T-helper 1 cell treated with Interleukin-12 subunit alpha and Interleukin-12 subunit beta and Interleukin-4 antibody, amounts not matched to agents 30 μg/mL and 1 μg/mL, for 36 hours (primary cell): ENCODE measurements at regions not wholly inside any gene's neighbourhood (a gene's known extent, or its start where the extent isn't known, plus 50 kb on each side); places are given as distances from the start of the nearest gene placed in this dataset.
"Not testable (repeated sequence)": the region's sequence is repeated elsewhere in the genome, so short reads cannot be mapped to it uniquely, and the experiment has no call there.

Experiments used
- H3K27ac Mint-ChIP-seq: one replicate; pipeline ENCODE4 v1.8.0; 2021; ENCODE audit warnings: mild to moderate bottlenecking, mixed read lengths
- H3K27me3 Mint-ChIP-seq: one replicate; pipeline ENCODE4 v1.8.0; 2021; ENCODE audit warnings: low read depth, mixed read lengths
- H3K36me3 Mint-ChIP-seq: one replicate; pipeline ENCODE4 v1.8.0; 2021; ENCODE audit warnings: low read depth, mixed read lengths
- H3K4me1 Mint-ChIP-seq: one replicate; pipeline ENCODE4 v1.8.0; 2021; ENCODE audit warnings: low read depth, mixed read lengths
- H3K4me3 Mint-ChIP-seq: one replicate; pipeline ENCODE4 v1.8.0; 2021; ENCODE audit warnings: mild to moderate bottlenecking, moderate library complexity, mixed read lengths
- H3K9me3 Mint-ChIP-seq: one replicate; pipeline ENCODE4 v1.8.0; 2021; ENCODE audit warnings: mixed read lengths

DNA sequence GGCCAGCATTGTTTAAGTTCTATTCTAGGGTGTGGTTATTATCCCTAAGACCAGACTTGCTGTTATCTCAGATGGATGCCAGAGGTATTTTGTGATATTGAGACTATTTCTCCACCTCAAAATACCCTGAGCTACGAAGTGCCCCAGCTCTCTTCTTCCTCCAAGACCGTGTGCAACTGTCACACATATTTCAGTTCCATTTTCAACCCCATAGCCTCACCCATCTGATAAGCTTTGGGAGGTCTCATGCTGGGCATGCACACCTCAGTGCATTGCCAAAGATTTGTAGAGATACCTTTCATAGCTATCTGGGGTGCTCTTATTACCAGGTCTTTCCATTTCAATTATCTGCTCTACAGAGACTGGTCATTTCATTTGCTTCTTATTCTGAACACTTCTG lies 815.8 kb upstream of the EYS start:
- Mint-ChIP-seq H3K4me1 (no peaks in the 10 kb centered on the region), H3K9me3 (peaks cover 12% of the 10 kb centered on the region), H3K36me3 (no peaks in the 10 kb centered on the region), H3K4me3 (no peak overlapping the region), H3K27me3 (no peaks in the 10 kb centered on the region), H3K27ac (no peak overlapping the region)

DNA sequence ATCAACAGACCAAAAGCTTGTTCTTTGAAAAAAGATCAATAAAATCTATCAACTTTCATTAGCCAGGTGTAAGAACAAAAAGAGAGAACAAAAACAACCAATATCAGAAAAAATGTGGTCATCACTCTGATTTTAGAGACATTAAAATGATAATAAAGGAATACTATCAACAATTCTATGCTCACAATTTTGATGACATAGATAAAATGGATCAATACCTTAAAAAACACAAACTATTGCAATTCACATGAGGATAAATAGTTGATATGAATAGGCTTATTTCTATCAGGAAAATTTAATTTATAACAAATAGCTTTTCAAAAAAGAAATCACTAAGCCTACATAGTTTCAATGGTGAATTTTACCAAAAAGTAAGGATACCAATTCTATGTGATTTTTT lies 809.4 kb upstream of the EYS start:
- no peaks in the 10 kb centered on the region for H3K27me3 Mint-ChIP-seq
- no peak overlapping the region for H3K4me3 Mint-ChIP-seq
- H3K9me3 Mint-ChIP-seq = peaks cover 4% of the 10 kb centered on the region
- H3K4me1 Mint-ChIP-seq = no peaks in the 10 kb centered on the region
- H3K27ac Mint-ChIP-seq = no peak overlapping the region
- no peaks in the 10 kb centered on the region for H3K36me3 Mint-ChIP-seq

DNA sequence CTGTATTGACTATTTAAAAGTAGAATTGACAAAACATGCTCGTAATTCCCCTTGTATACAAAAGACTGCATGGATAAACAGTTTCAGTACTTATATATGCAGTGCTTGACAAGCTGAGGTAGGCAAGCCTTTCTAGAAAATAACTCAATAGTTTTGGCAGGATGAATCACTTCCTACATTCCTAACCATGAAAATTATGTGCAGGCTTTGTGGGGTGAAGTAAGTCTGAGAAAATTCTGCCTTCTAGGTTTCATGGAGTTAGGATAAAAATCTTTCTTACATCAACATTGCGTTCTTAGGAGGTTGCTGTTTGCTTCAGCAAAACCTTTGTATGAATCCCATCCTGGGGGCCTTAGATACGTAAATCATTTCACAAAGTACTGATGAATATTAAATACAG lies 801.4 kb upstream of the EYS start:
- no peak overlapping the region for H3K4me3 Mint-ChIP-seq
- H3K9me3 Mint-ChIP-seq = peaks cover 19% of the 10 kb centered on the region
- no peaks in the 10 kb centered on the region for H3K27me3 Mint-ChIP-seq
- H3K4me1 Mint-ChIP-seq = no peaks in the 10 kb centered on the region
- H3K36me3 Mint-ChIP-seq = no peaks in the 10 kb centered on the region
- H3K27ac Mint-ChIP-seq = no peak overlapping the region

DNA sequence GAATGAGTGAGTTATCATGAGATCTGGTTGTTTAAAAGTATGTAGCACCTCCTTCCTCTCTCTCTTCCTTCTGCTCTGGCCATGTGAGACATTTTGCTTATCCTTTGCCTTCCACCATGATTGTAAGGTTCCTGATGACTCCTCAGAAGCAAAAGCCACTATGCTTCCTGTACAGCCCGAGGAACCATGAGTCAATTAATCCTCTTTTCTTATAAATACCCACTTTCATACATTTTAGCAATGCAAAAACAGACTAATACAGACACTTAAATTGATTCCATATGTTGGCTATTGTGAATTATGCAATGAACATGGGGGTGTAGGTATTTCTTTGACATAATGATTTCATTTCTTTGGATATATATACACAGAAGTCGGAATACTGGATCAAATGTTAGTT lies 792.8 kb upstream of the EYS start:
- no peak overlapping the region for H3K27ac Mint-ChIP-seq
- no peak overlapping the region for H3K4me3 Mint-ChIP-seq
- H3K27me3 Mint-ChIP-seq = no peaks in the 10 kb centered on the region
- H3K4me1 Mint-ChIP-seq = no peaks in the 10 kb centered on the region
- H3K9me3 Mint-ChIP-seq = peaks cover 13% of the 10 kb centered on the region
- no peaks in the 10 kb centered on the region for H3K36me3 Mint-ChIP-seq

DNA sequence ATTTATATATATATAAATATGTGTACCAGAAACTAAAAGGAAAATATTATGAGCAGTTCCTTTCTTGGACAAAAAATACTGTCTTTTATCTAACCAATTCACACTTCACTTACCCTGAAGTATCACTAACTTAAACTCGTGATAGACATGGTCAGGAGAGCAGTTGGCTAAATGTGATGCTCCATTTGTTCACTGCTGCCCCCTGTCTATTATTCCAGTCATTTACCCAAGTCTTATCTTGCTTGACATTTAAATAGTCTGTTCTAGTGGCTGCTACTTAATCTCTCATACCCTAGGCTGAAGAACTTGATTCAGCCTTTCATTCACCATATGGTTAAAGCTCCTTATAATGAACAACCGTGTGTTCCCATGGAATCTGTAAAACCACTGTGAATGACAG lies 789.6 kb upstream of the EYS start:
- Mint-ChIP-seq H3K27ac (no peak overlapping the region), H3K36me3 (no peaks in the 10 kb centered on the region), H3K4me1 (no peaks in the 10 kb centered on the region), H3K9me3 (peaks cover 8% of the 10 kb centered on the region), H3K4me3 (no peak overlapping the region), H3K27me3 (no peaks in the 10 kb centered on the region)

DNA sequence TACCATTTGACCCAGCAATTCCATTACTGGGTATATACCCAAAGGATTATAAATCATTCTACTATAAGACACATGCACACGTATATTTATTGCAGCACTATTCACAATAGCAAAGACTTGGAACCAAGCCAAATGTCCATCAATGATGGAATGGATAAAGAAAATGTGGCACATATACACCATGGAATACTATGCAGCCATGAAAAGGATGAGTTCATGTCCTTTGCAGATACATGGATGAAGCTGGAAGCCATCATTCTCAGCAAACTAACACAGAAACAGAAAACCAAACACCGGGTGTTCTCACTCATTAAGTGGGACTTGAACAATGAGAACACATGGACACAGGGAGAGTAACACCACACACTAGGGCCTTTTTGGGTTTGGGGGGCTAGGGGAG lies 787.6 kb upstream of the EYS start:
- H3K27ac Mint-ChIP-seq, H3K4me3 Mint-ChIP-seq, H3K36me3 Mint-ChIP-seq, H3K4me1 Mint-ChIP-seq, H3K27me3 Mint-ChIP-seq: not testable (repeated sequence)
- peaks cover 12% of the 10 kb centered on the region for H3K9me3 Mint-ChIP-seq

GRCh38 chr6:66489269-66489987 lies 782.4 kb upstream of the EYS start:
- Mint-ChIP-seq H3K27me3 (no peaks in the 10 kb centered on the region), H3K9me3 (peaks cover 9% of the 10 kb centered on the region), H3K27ac (no peak overlapping the region)

GRCh38 chr6:66481216-66481615 lies 774.2 kb upstream of the EYS start:
- Mint-ChIP-seq H3K27ac (no peak overlapping the region), H3K9me3 (peaks cover 14% of the 10 kb centered on the region), H3K4me3 (no peak overlapping the region), H3K36me3 (no peaks in the 10 kb centered on the region), H3K27me3 (no peaks in the 10 kb centered on the region), H3K4me1 (no peaks in the 10 kb centered on the region)

More at GRCh38 chr6:66489269-66489987, 782.4 kb upstream of the EYS start:
- Mint-ChIP-seq H3K4me1 (no peaks in the 10 kb centered on the region), H3K4me3 (no peak overlapping the region), H3K36me3 (no peaks in the 10 kb centered on the region)

DNA sequence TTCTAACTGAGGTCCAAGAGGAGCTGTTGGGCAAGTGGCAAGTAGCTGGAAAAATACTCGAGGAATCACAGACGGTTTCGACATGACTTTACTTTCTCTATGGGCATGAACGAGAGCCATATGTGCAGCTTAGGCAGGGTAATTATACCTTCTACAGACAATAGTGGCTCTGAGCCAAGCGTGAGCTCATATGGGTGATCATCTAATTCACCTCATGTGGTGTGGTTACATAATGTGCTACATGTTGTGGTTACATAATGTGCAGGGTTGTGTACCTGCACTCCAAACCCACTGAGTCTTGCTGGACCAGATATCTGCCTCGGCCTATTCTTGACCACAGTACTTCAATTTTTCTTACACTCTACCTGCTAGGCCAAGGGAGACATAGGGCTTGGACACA lies 771.7 kb upstream of the EYS start:
- Mint-ChIP-seq H3K4me1 (no peaks in the 10 kb centered on the region), H3K36me3 (no peaks in the 10 kb centered on the region), H3K9me3 (peaks cover 17% of the 10 kb centered on the region), H3K27me3 (no peaks in the 10 kb centered on the region), H3K27ac (no peak overlapping the region), H3K4me3 (no peak overlapping the region)

DNA sequence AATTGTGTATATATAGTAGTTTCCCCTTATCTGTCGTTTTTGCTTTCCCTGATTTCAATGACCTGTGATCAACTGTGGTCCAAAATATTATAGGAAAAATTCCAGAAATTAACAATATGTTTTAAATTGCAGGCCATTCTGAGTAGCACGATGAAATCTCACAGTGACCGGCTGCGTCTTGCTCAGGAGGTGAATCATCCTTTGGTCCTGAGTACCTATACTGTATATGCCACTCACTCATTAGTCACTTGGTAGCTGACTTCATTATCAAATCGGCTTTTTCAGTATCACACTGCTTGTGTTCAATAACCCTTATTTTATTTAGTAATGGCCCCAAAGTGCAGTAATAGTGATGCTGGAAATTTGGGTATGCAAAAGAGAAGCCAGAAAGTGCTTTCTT lies 728.3 kb upstream of the EYS start:
- H3K27me3 Mint-ChIP-seq = no peaks in the 10 kb centered on the region
- H3K36me3 Mint-ChIP-seq = no peaks in the 10 kb centered on the region
- no peaks in the 10 kb centered on the region for H3K9me3 Mint-ChIP-seq

GRCh38 chr6:66429210-66429609 lies 722.2 kb upstream of the EYS start:
- Mint-ChIP-seq H3K4me3 (no peak overlapping the region), H3K27ac (no peak overlapping the region), H3K4me1 (no peaks in the 10 kb centered on the region), H3K36me3 (no peaks in the 10 kb centered on the region), H3K9me3 (peaks cover 23% of the 10 kb centered on the region), H3K27me3 (no peaks in the 10 kb centered on the region)

More for the DNA sequence above, 728.3 kb upstream of the EYS start:
- Mint-ChIP-seq H3K4me1 (no peaks in the 10 kb centered on the region), H3K4me3 (no peak overlapping the region), H3K27ac (no peak overlapping the region)

DNA sequence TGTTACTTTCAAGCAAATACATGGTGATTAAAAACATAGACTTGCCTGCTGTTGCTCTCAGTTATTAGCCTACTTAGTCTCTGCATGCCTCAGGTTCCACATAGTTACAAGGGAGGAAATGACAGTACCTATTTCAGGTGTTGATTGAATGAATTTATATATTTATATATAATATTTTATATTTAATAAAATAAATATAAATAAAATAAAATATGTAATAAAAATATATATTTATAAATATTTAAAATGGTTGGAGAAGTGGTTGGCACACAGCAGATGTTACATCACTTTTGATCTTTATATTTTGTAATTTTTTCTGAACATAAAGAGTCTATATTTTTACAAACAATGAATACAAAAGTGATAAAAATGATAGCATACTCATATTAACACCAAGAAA lies 716.0 kb upstream of the EYS start:
- Mint-ChIP-seq H3K27me3 (no peaks in the 10 kb centered on the region), H3K9me3 (peaks cover 18% of the 10 kb centered on the region), H3K4me1 (no peaks in the 10 kb centered on the region), H3K36me3 (no peaks in the 10 kb centered on the region), H3K27ac (no peak overlapping the region), H3K4me3 (no peak overlapping the region)

DNA sequence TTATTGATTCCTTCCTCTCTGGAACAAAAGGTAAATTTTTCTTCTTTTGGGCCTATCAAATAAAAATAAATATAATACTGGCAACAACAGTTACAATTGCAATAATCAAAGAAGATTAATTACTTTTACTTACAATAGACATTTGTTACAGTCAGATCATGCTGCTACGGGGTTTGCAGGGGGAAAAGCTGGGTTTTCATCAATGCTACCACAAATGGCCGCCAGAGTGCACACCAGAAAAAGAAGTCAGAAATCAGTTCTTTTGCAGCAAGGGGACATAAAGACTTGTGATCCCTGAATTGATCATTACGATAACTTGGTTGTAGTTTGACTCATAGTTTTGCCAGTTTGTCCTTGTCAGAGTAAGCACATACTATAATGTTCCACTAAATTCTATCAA lies 714.5 kb upstream of the EYS start:
- Mint-ChIP-seq H3K4me3 (no peak overlapping the region), H3K9me3 (peaks cover 15% of the 10 kb centered on the region), H3K27ac (no peak overlapping the region), H3K27me3 (no peaks in the 10 kb centered on the region), H3K36me3 (no peaks in the 10 kb centered on the region), H3K4me1 (no peaks in the 10 kb centered on the region)

- no peaks in the 10 kb centered on the region for H3K4me1 Mint-ChIP-seq
- no peaks in the 10 kb centered on the region for H3K27me3 Mint-ChIP-seq
- H3K9me3 Mint-ChIP-seq = peaks cover 5% of the 10 kb centered on the region
- H3K36me3 Mint-ChIP-seq = no peaks in the 10 kb centered on the region
- no peak overlapping the region for H3K27ac Mint-ChIP-seq
- no peak overlapping the region for H3K4me3 Mint-ChIP-seq
Measured at GRCh38 chr6:66418906-66419305, 711.9 kb upstream of the EYS start.

GRCh38 chr6:66403966-66404365 lies 696.9 kb upstream of the EYS start:
- H3K4me3 Mint-ChIP-seq = no peak overlapping the region
- H3K36me3 Mint-ChIP-seq = no peaks in the 10 kb centered on the region
- no peaks in the 10 kb centered on the region for H3K9me3 Mint-ChIP-seq
- no peak overlapping the region for H3K27ac Mint-ChIP-seq
- H3K4me1 Mint-ChIP-seq = no peaks in the 10 kb centered on the region
- no peaks in the 10 kb centered on the region for H3K27me3 Mint-ChIP-seq

DNA sequence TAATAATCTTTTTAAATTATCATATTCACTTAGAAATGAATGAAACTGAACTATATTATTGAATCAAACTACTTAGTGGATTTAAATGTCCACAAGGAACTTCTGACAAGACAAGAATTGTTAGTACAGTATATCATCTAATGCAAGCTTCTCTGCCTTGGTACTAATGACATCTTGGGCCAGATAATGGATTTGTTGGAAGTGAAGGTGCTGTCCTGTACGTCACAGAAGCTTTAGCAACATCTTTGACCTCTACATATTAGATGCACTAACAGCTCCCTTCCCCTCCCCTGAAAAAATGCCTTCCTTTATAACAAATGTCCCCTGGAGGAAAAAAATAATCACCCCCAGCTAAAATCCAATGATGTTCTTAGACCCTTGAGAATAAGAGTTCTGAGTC lies 695.8 kb upstream of the EYS start:
- Mint-ChIP-seq H3K9me3 (no peaks in the 10 kb centered on the region), H3K4me1 (no peaks in the 10 kb centered on the region), H3K27ac (no peak overlapping the region), H3K27me3 (no peaks in the 10 kb centered on the region), H3K4me3 (no peak overlapping the region), H3K36me3 (no peaks in the 10 kb centered on the region)
